T-cell (primary cell): ENCODE measurements at regions not wholly inside any gene's neighbourhood (a gene's known extent, or its start where the extent isn't known, plus 50 kb on each side); places are given as distances from the start of the nearest gene placed in this dataset.

Experiments
- ATAC-seq, 4 experiments: fragments of 200-7000 bp in 3 of 4; fragments of 150-1000 bp in 1 of 4; cut with Tn5 transposase; replicated peaks in 1 of 4; 1 replicate in 3 of 4; 2 replicates in 1 of 4; pipeline ENCODE4 v1.10.0; 2021; ENCODE audit warnings: moderate library complexity in 3 of 4, mild to moderate bottlenecking in 2 of 4, moderate number of reproducible peaks in 1 of 4
- CTCF ChIA-PET, 2 donors: fragments of 300-600 bp; sonication (Branson Sonifier 250); formaldehyde crosslinking; loops; one replicate each; lab custom pipeline; 2022; ENCODE audit warnings: antibody characterized with exemption in 2 of 2; lab: Charles Lee
- POLR2A ChIA-PET, 2 donors: fragments of 300-600 bp; sonication (Branson Sonifier 250); formaldehyde crosslinking; loops; one replicate each; lab custom pipeline; 2022; ENCODE audit warnings: antibody characterized with exemption in 2 of 2; lab: Charles Lee
- DNase-seq, 35 experiments: peaks; one replicate each; pipeline versions ENCODE4 v3.0.0 to v3.0.0-alpha.2; 2013 to 2023
- H3K27ac ChIP-seq: one replicate; pipeline ENCODE4 v1.5.1; 2013; ENCODE audit warnings: low read length
- H3K27me3 ChIP-seq, 2 experiments: replicated peaks in 1 of 2; 1 replicate in 1 of 2; 2 replicates in 1 of 2; pipeline versions ENCODE4 v1.6.1 to v1.7.0; 2013; ENCODE audit warnings: low read length in 1 of 2, mixed read lengths in 1 of 2; ENCODE audit not compliant: control insufficient read depth in 2 of 2, insufficient read depth in 2 of 2; ENCODE audit errors: extremely low read depth in 1 of 2
- H3K36me3 ChIP-seq, 2 donors: 1 replicate in 1 of 2; 2 replicates in 1 of 2; pipeline versions ENCODE4 v1.6.1 to v1.7.0; 2013; ENCODE audit warnings: low read length in 1 of 2; ENCODE audit not compliant: control insufficient read depth in 2 of 2, insufficient read depth in 1 of 2; ENCODE audit errors: extremely low read depth in 1 of 2
- H3K4me1 ChIP-seq, 2 experiments: 1 replicate in 1 of 2; 2 replicates in 1 of 2; pipeline versions ENCODE4 v1.6.1 to v1.7.0; 2013; ENCODE audit warnings: low read length in 2 of 2, mixed read lengths in 1 of 2; ENCODE audit not compliant: insufficient read depth in 2 of 2, control insufficient read depth in 1 of 2; ENCODE audit errors: extremely low read depth in 1 of 2
- H3K4me3 ChIP-seq, 2 donors: 1 replicate in 1 of 2; 2 replicates in 1 of 2; pipeline versions ENCODE4 v1.5.1 to v1.7.0; 2013; ENCODE audit warnings: mild to moderate bottlenecking in 2 of 2, low read length in 1 of 2, moderate library complexity in 1 of 2; ENCODE audit not compliant: control insufficient read depth in 1 of 2; ENCODE audit errors: extremely low read depth in 1 of 2
- H3K9me3 ChIP-seq: 2 replicates; pipeline ENCODE4 v1.7.0; 2013
- H3K27ac Mint-ChIP-seq, 2 donors: one replicate each; pipeline ENCODE4 v1.8.0; 2020 to 2021; ENCODE audit warnings: mild to moderate bottlenecking in 2 of 2, mixed read lengths in 2 of 2
- H3K27me3 Mint-ChIP-seq, 2 donors: one replicate each; pipeline ENCODE4 v1.8.0; 2021 to 2022; ENCODE audit warnings: mixed read lengths in 2 of 2
- H3K36me3 Mint-ChIP-seq: one replicate; pipeline ENCODE4 v1.8.0; 2021; ENCODE audit warnings: mixed read lengths
- H3K4me1 Mint-ChIP-seq, 3 donors: one replicate each; pipeline ENCODE4 v1.8.0; 2020 to 2022; ENCODE audit warnings: mixed read lengths in 3 of 3, mild to moderate bottlenecking in 1 of 3
- H3K4me3 Mint-ChIP-seq, 3 donors: one replicate each; pipeline ENCODE4 v1.8.0; 2020 to 2022; ENCODE audit warnings: mild to moderate bottlenecking in 3 of 3, mixed read lengths in 3 of 3, moderate library complexity in 3 of 3
- H3K9me3 Mint-ChIP-seq, 3 donors: one replicate each; pipeline ENCODE4 v1.8.0; 2020 to 2022; ENCODE audit warnings: mixed read lengths in 3 of 3
- WGBS: methylation state at CpG from one replicate; pipeline ENCODE4 v1.1.5; 2013; ENCODE audit warnings: missing lambda C conversion rate; ENCODE audit not compliant: insufficient coverage; 5-methylcytosine and 5-hydroxymethylcytosine counted together

- Histone ChIP-seq H3K27ac (no peak overlapping the region), H3K27me3 (peaks cover 0 to 20% of the 10 kb centered on the region in 2 experiments), H3K36me3 (no peaks in the 10 kb centered on the region), H3K9me3 (no peaks in the 10 kb centered on the region), H3K4me1 (no peaks in the 10 kb centered on the region), H3K4me3 (no peak overlapping the region)
- Mint-ChIP-seq H3K27me3 (peaks cover 0 to 7% of the 10 kb centered on the region in 2 donors), H3K4me1 (no peaks in the 10 kb centered on the region), H3K9me3 (peaks cover 2 to 5% (median 4%) of the 10 kb centered on the region in 3 donors), H3K4me3 (no peak overlapping the region), H3K27ac (no peak overlapping the region), H3K36me3 (no peaks in the 10 kb centered on the region)
- 89% methylated on average over 32 of the region's 32 CpGs for WGBS
- ChIA-PET POLR2A (no interaction called here), CTCF (no interaction called here)
- no peak for ATAC-seq
- no peak for DNase-seq
Measured at GRCh38 chr11:70486731-70487130, 88.4 kb downstream of the CTTN start.

- Mint-ChIP-seq H3K4me1 (no peaks in the 10 kb centered on the region), H3K4me3 (no peak overlapping the region), H3K27ac (no peak overlapping the region), H3K36me3 (no peaks in the 10 kb centered on the region), H3K27me3 (peaks cover 0 to 7% of the 10 kb centered on the region in 2 donors), H3K9me3 (peaks cover 2 to 5% (median 4%) of the 10 kb centered on the region in 3 donors)
- ATAC-seq = no peak
- Histone ChIP-seq H3K9me3 (no peaks in the 10 kb centered on the region), H3K4me1 (no peaks in the 10 kb centered on the region), H3K27ac (no peak overlapping the region), H3K27me3 (peaks cover 0 to 20% of the 10 kb centered on the region in 2 experiments), H3K36me3 (no peaks in the 10 kb centered on the region), H3K4me3 (no peak overlapping the region)
- POLR2A ChIA-PET = no interaction called here
- WGBS = 88% methylated on average over 19 of the region's 25 CpGs
- DNase-seq = no peak
- CTCF ChIA-PET = no interaction called here
Measured at GRCh38 chr11:70487160-70487559, 88.8 kb downstream of the CTTN start.

GRCh38 chr11:70487756-70488155, 89.4 kb downstream of the CTTN start:
- H3K36me3 ChIP-seq = no peaks in the 10 kb centered on the region
- H3K36me3 Mint-ChIP-seq = no peaks in the 10 kb centered on the region
- no peak overlapping the region for H3K27ac Mint-ChIP-seq
- no peaks in the 10 kb centered on the region for H3K9me3 ChIP-seq
- peaks cover 0 to 7% of the 10 kb centered on the region in 2 donors for H3K27me3 Mint-ChIP-seq
- no peak overlapping the region for H3K4me3 Mint-ChIP-seq
- no peaks in the 10 kb centered on the region for H3K4me1 ChIP-seq
- DNase-seq (no peak), ATAC-seq (no peak)
- H3K4me3 ChIP-seq = no peak overlapping the region
- no peaks in the 10 kb centered on the region for H3K4me1 Mint-ChIP-seq
- peaks cover 2 to 5% (median 4%) of the 10 kb centered on the region in 3 donors for H3K9me3 Mint-ChIP-seq
- no peak overlapping the region for H3K27ac ChIP-seq
- ChIA-PET POLR2A (no interaction called here), CTCF (no interaction called here)
- WGBS = 28% methylated on average over 10 of the region's 16 CpGs
- H3K27me3 ChIP-seq = peaks cover 0 to 17% of the 10 kb centered on the region in 2 experiments

- ChIA-PET CTCF (no interaction called here), POLR2A (no interaction called here)
- no peaks in the 10 kb centered on the region for H3K9me3 ChIP-seq
- Mint-ChIP-seq H3K4me3 (no peak overlapping the region), H3K4me1 (no peaks in the 10 kb centered on the region), H3K9me3 (peaks cover 2 to 5% (median 4%) of the 10 kb centered on the region in 3 donors), H3K27me3 (peaks cover 0 to 7% of the 10 kb centered on the region in 2 donors), H3K36me3 (no peaks in the 10 kb centered on the region), H3K27ac (no peak overlapping the region)
- ATAC-seq = no peak
- no peak overlapping the region for H3K27ac ChIP-seq
- H3K36me3 ChIP-seq = no peaks in the 10 kb centered on the region
- H3K27me3 ChIP-seq = peaks cover 0 to 15% of the 10 kb centered on the region in 2 experiments
- no peak overlapping the region for H3K4me3 ChIP-seq
- no peaks in the 10 kb centered on the region for H3K4me1 ChIP-seq
- DNase-seq = no peak
- 89% methylated on average over 4 of the region's 7 CpGs for WGBS
Measured at GRCh38 chr11:70488171-70488703, 89.9 kb downstream of the CTTN start.

GRCh38 chr11:70489276-70489675, 90.9 kb downstream of the CTTN start:
- ChIA-PET CTCF (no interaction called here), POLR2A (no interaction called here)
- Mint-ChIP-seq H3K4me1 (no peaks in the 10 kb centered on the region), H3K4me3 (no peak overlapping the region), H3K27ac (no peak overlapping the region), H3K9me3 (peaks cover 2 to 5% (median 4%) of the 10 kb centered on the region in 3 donors), H3K27me3 (peaks cover 0 to 7% of the 10 kb centered on the region in 2 donors), H3K36me3 (no peaks in the 10 kb centered on the region)
- H3K36me3 ChIP-seq = no peaks in the 10 kb centered on the region
- WGBS = 88% methylated on average over 6 of the region's 6 CpGs
- no peak overlapping the region for H3K27ac ChIP-seq
- peaks cover 0 to 19% of the 10 kb centered on the region in 2 experiments for H3K27me3 ChIP-seq
- no peaks in the 10 kb centered on the region for H3K9me3 ChIP-seq
- no peak overlapping the region for H3K4me3 ChIP-seq
- ATAC-seq (no peak), DNase-seq (no peak)
- no peaks in the 10 kb centered on the region for H3K4me1 ChIP-seq

- Histone ChIP-seq H3K9me3 (no peaks in the 10 kb centered on the region), H3K27ac (no peak overlapping the region), H3K27me3 (peaks cover 0 to 17% of the 10 kb centered on the region in 2 experiments), H3K4me1 (no peaks in the 10 kb centered on the region), H3K4me3 (no peak overlapping the region), H3K36me3 (no peaks in the 10 kb centered on the region)
- Mint-ChIP-seq H3K27ac (no peak overlapping the region), H3K9me3 (peaks cover 2 to 5% (median 4%) of the 10 kb centered on the region in 3 donors), H3K4me3 (no peak overlapping the region), H3K36me3 (no peaks in the 10 kb centered on the region), H3K4me1 (no peaks in the 10 kb centered on the region), H3K27me3 (peaks cover 0 to 9% of the 10 kb centered on the region in 2 donors)
- 37% methylated on average over 13 of the region's 13 CpGs for WGBS
- ChIA-PET CTCF (no interaction called here), POLR2A (no interaction called here)
- ATAC-seq (no peak), DNase-seq (no peak)
Measured at GRCh38 chr11:70490208-70490607, 91.9 kb downstream of the CTTN start.
